ENCODE measurements at regions not wholly inside any gene's neighbourhood (a gene's known extent, or its start where the extent isn't known, plus 50 kb on each side); places are given as distances from the start of the nearest gene placed in this dataset.
A peak's percentile ranks its signal among the peaks of the same experiment; 100 is the strongest.

DNA sequence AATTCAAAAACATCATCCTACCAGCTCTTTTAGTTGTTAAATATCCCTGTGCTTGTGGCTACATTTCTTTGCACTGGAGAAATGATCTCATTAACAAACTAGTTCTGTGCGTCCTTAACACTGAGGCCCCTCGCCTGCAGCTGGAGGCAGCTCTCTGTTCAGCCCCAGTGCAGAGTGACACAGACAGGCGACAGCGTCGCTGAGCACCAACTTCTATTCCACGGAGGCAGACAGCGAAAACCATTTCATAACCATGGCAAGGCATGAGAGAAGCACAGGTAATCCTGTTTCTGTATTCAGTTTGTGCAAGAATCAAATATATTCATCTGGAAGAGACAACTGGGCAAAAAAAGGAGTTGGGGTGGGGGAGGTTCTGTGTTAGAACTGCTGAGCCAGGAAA is 530.7 kb downstream of the ZIC1 start:
- no peaks in the 10 kb centered on the region for H3K9me3 ChIP-seq (ENCODE audit: control insufficient read depth, low read length)
- no peaks in the 10 kb centered on the region for H3K4me1 ChIP-seq
- no peak overlapping the region for H3K9ac ChIP-seq
- H3K36me3 ChIP-seq (ENCODE audit: control insufficient read depth, insufficient read depth, low read length) = no peaks in the 10 kb centered on the region
- H3K27ac ChIP-seq = no peak overlapping the region
- H3K79me2 ChIP-seq = no peaks in the 10 kb centered on the region
- H2AFZ ChIP-seq = peak overlapping the region; percentile 50
- no peak overlapping the region for H3K4me3 ChIP-seq (ENCODE audit: low read depth, low read length)
- no peak overlapping the region for H3K4me2 ChIP-seq (ENCODE audit: low read length)
- no peaks in the 10 kb centered on the region for H3K27me3 ChIP-seq (ENCODE audit: control insufficient read depth, insufficient read depth, low read length)
- TF ChIP-seq, protein P1, sequence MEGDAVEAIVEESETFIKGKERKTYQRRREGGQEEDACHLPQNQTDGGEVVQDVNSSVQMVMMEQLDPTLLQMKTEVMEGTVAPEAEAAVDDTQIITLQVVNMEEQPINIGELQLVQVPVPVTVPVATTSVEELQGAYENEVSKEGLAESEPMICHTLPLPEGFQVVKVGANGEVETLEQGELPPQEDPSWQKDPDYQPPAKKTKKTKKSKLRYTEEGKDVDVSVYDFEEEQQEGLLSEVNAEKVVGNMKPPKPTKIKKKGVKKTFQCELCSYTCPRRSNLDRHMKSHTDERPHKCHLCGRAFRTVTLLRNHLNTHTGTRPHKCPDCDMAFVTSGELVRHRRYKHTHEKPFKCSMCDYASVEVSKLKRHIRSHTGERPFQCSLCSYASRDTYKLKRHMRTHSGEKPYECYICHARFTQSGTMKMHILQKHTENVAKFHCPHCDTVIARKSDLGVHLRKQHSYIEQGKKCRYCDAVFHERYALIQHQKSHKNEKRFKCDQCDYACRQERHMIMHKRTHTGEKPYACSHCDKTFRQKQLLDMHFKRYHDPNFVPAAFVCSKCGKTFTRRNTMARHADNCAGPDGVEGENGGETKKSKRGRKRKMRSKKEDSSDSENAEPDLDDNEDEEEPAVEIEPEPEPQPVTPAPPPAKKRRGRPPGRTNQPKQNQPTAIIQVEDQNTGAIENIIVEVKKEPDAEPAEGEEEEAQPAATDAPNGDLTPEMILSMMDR (IDR thresholded peaks at IDR 0.05) = no peak

DNA sequence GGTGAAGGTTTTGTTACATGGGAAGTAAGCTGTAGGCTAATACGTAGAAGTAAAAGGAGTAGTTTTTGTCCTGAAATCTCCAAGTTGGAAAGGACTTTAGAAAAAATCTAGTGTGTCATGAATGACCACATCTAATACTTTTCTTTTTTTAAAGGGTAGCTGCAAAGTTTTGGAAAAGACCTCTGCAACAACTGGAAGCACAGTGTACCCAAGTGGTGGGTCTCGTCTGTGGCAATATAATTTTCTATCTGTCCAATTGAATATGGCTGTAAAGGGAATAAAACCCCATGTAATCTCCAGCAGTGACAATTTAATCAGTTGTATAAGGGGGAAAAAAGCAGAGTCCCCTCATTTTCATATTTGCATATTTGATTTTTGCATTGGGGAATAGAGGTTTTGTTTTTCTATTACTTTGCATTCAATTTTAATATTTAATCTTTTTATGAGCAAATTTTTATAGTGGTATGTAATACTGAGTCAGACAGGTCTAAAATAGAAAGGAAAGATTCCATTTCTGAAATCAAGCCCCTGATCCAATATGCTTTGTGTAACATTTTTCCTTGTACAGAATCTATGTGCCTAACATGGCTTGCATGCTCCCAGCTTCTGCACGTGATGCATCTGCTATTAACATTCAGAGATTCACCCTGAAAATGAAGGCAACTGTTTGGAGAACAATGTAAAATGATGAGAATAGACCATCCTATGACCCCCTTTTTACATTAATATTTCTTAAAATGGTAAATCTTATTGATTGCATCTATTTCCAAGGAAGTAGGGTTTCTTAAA is 531.4 kb downstream of the ZIC1 start:
- Histone ChIP-seq H3K36me3 (ENCODE audit: control insufficient read depth, insufficient read depth, low read length) (no peaks in the 10 kb centered on the region), H3K4me1 (no peaks in the 10 kb centered on the region), H3K79me2 (no peaks in the 10 kb centered on the region), H3K9me3 (ENCODE audit: control insufficient read depth, low read length) (no peaks in the 10 kb centered on the region), H3K27me3 (ENCODE audit: control insufficient read depth, insufficient read depth, low read length) (no peaks in the 10 kb centered on the region), H3K9ac (no peak overlapping the region), H3K4me2 (ENCODE audit: low read length) (no peak overlapping the region), H3K4me3 (ENCODE audit: low read depth, low read length) (no peak overlapping the region), H3K27ac (no peak overlapping the region), H2AFZ (no peak overlapping the region)
- TF ChIP-seq, protein P1 (IDR thresholded peaks at IDR 0.05) = no peak

DNA sequence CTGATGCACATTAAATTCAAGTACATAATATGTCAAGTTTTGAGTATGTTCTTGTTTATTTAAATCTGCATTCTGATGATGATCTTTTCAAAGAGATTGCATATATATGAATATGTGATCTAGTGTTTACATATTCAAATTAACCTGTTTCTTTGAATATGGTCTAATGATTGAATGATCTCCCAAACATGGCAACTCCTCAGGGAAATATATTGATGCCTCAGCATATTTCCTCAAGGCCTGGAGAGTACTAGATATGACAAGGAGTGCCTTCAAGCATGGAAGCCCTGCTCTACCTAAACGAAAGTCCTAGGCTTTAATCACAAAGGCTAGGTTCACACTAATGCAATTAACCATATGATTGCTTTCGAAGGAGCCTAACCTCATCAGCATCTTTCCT is 532.8 kb downstream of the ZIC1 start:
- Histone ChIP-seq H3K27ac (no peak overlapping the region), H3K4me3 (ENCODE audit: low read depth, low read length) (no peak overlapping the region)

DNA sequence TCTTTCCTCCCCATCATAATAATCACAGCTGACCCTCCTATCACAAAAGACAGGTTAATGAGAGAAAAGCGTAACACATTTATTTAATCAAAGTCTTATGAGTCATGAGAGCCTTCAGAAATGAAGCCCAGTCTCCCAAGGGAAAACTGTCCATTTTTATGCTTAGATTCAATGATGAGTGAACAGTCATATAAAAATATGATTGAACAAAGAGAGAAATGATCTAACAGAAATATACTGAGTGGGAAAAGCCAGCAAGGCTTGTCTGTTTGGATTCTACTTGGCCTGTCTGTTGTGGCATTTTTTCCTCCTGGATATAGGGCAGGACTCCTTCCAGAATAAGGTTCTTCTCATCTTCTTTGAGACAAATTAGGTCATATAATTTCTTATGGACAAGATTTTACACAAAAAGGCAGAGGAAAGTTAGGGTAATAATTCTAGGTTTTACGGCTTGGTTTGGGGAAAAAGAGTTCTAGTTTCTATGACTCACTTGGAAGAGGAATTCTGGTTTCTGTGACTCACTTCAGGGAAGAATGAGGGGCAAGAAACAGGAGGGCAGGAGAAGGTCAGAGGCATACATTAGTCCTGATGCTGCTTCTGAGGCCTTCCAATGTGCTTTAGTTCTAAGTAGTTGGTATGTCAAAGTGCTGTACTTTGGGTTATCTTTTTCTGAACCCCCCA is 534.2 kb downstream of the ZIC1 start:
- Histone ChIP-seq H3K27ac (no peak overlapping the region), H3K9me3 (ENCODE audit: control insufficient read depth, low read length) (no peaks in the 10 kb centered on the region), H3K4me3 (ENCODE audit: low read depth, low read length) (no peak overlapping the region), H3K79me2 (no peaks in the 10 kb centered on the region), H2AFZ (no peak overlapping the region), H3K4me1 (no peaks in the 10 kb centered on the region), H3K4me2 (ENCODE audit: low read length) (no peak overlapping the region), H3K27me3 (ENCODE audit: control insufficient read depth, insufficient read depth, low read length) (no peaks in the 10 kb centered on the region), H3K9ac (no peak overlapping the region), H3K36me3 (ENCODE audit: control insufficient read depth, insufficient read depth, low read length) (no peaks in the 10 kb centered on the region)
- TF ChIP-seq, protein P1 (IDR thresholded peaks at IDR 0.05) = no peak

More for the DNA sequence above, 532.8 kb downstream of the ZIC1 start:
- Histone ChIP-seq H3K4me2 (ENCODE audit: low read length) (no peak overlapping the region), H3K27me3 (ENCODE audit: control insufficient read depth, insufficient read depth, low read length) (no peaks in the 10 kb centered on the region), H3K4me1 (no peaks in the 10 kb centered on the region), H3K9me3 (ENCODE audit: control insufficient read depth, low read length) (no peaks in the 10 kb centered on the region), H2AFZ (no peak overlapping the region), H3K9ac (no peak overlapping the region), H3K79me2 (no peaks in the 10 kb centered on the region), H3K36me3 (ENCODE audit: control insufficient read depth, insufficient read depth, low read length) (no peaks in the 10 kb centered on the region)
- TF ChIP-seq, protein P1 (IDR thresholded peaks at IDR 0.05) = no peak

All from parathyroid adenoma (tissue), 2 donors.